H1 (cell line): ENCODE measurements at regions not wholly inside any gene's neighbourhood (a gene's known extent, or its start where the extent isn't known, plus 50 kb on each side); places are given as distances from the start of the nearest gene placed in this dataset.

Experiments
- CTBP2 ChIP-seq: IDR thresholded peaks from 2 replicates; pipeline ENCODE4 v1.7.0; 2011; ENCODE audit warnings: borderline replicate concordance, mild to moderate bottlenecking, moderate library complexity, mixed read lengths, low read length; ENCODE audit not compliant: insufficient read depth, insufficient read length
- RNF2 ChIP-seq: fragments of 200-900, 300-1000 bp; sonication (generic); IDR thresholded peaks from 2 replicates; pipeline ENCODE4 v1.7.1; 2016; ENCODE audit warnings: borderline replicate concordance, low read depth, mild to moderate bottlenecking, antibody characterized with exemption, low read length; ENCODE audit not compliant: poor library complexity, severe bottlenecking; ENCODE audit errors: missing control alignments
- TF ChIP-seq, protein P1 (sequence below): IDR thresholded peaks from 2 replicates; pipeline ENCODE4 v1.6.1; 2012; ENCODE audit warnings: low read length, inconsistent platforms

DNA sequence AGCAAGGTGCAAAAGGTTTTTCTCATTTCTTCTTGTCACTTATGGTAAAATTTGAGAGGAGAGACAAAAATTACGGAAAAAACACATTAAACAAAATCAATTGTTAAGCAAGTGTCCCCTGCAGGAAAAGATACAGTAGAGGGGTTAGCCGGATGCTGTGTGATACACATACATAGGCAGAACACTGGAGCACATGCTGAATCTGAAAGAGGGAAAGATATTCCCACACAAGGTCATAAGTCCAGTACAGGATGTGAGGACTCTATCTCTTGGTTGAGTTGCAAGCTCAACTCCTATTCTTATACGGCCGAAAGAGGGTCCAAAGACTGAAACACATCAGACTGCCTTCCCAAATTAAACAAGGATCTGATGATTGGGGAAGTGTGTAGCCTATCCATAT lies 427.5 kb upstream of the NUDT12 start (continued):
- no peak for TF ChIP-seq RNF2
- no peak for TF ChIP-seq CTBP2
- TF ChIP-seq, protein P1, sequence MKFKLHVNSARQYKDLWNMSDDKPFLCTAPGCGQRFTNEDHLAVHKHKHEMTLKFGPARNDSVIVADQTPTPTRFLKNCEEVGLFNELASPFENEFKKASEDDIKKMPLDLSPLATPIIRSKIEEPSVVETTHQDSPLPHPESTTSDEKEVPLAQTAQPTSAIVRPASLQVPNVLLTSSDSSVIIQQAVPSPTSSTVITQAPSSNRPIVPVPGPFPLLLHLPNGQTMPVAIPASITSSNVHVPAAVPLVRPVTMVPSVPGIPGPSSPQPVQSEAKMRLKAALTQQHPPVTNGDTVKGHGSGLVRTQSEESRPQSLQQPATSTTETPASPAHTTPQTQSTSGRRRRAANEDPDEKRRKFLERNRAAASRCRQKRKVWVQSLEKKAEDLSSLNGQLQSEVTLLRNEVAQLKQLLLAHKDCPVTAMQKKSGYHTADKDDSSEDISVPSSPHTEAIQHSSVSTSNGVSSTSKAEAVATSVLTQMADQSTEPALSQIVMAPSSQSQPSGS, result no peak
